Activated naive CD8-positive, alpha-beta T cell treated with anti-CD3 and anti-CD28 coated beads, Interleukin-2, amount 10 ng/mL, durations not matched to agents 7 days and 5 days (primary cell): ENCODE measurements at regions not wholly inside any gene's neighbourhood (a gene's known extent, or its start where the extent isn't known, plus 50 kb on each side); places are given as distances from the start of the nearest gene placed in this dataset.

Experiments used
- ATAC-seq: fragments of 150-1000 bp; cut with Tn5 transposase; one replicate; pipeline ENCODE4 v1.10.0; 2021; ENCODE audit warnings: low read depth, moderate library complexity
- POLR2A ChIA-PET: fragments of 350-600 bp; sonication (Branson Sonifier 250); formaldehyde crosslinking; loops from one replicate; lab custom pipeline; 2021; ENCODE audit warnings: antibody characterized with exemption; lab: Charles Lee
- DNase-seq: peaks from one replicate; pipeline ENCODE4 v3.0.0; 2021
- H3K27ac Mint-ChIP-seq: one replicate; pipeline ENCODE4 v1.8.0; 2022; ENCODE audit warnings: mild to moderate bottlenecking, mixed read lengths
- H3K27me3 Mint-ChIP-seq: one replicate; pipeline ENCODE4 v1.8.0; 2022; ENCODE audit warnings: mild to moderate bottlenecking, moderate library complexity, mixed read lengths
- H3K36me3 Mint-ChIP-seq: one replicate; pipeline ENCODE4 v1.8.0; 2021; ENCODE audit warnings: mild to moderate bottlenecking, mixed read lengths
- H3K4me1 Mint-ChIP-seq: one replicate; pipeline ENCODE4 v1.8.0; 2021; ENCODE audit warnings: mixed read lengths
- H3K4me3 Mint-ChIP-seq: one replicate; pipeline ENCODE4 v1.8.0; 2022; ENCODE audit warnings: mild to moderate bottlenecking, moderate library complexity, mixed read lengths
- H3K9me3 Mint-ChIP-seq: one replicate; pipeline ENCODE4 v1.8.0; 2021; ENCODE audit warnings: mixed read lengths

DNA sequence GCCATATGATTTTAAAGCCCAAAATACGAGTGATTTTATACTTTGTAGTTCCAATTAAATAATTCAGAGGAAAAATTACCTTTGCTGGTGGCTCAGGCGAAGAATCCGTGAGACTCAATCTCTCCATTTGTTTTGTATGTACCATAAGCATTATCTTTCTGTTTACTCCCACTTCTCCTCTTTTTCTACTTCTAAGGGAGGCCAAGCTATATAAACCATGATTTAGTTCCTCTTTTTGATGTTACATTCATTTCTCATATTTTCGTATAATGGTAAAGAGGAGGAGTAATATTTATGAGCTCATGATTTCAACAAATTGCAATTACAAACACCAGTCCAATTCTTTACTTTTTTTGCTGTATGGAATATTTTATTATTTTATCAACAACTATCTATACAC, 50.6 kb upstream of the TES start:
- DNase-seq = no peak
- Mint-ChIP-seq H3K4me1 (peaks cover 18% of the 10 kb centered on the region), H3K27me3 (peaks cover 35% of the 10 kb centered on the region), H3K4me3 (no peak overlapping the region), H3K27ac (no peak overlapping the region), H3K9me3 (no peaks in the 10 kb centered on the region), H3K36me3 (peaks cover 1% of the 10 kb centered on the region)
- POLR2A ChIA-PET = interaction anchor here (1.0 kb wide), 1 partner anchor 14 kb away, joined by 3 read pairs; no protein-coding TSS in a partner anchor
- ATAC-seq = no peak
